Ovary (tissue), 3 donors: ENCODE measurements at regions not wholly inside any gene's neighbourhood (a gene's known extent, or its start where the extent isn't known, plus 50 kb on each side); places are given as distances from the start of the nearest gene placed in this dataset.

Experiments used
- EP300 ChIP-seq: sonication (generic); formaldehyde crosslinking; IDR thresholded peaks from one replicate; pipeline ENCODE4 v1.6.1; 2017; ENCODE audit warnings: antibody characterized with exemption
- TF ChIP-seq, protein P1 (sequence below), 3 donors: fragments of 450-650 bp in 2 of 3; fragments of 200-600 bp in 1 of 3; IDR thresholded peaks; one replicate each; pipeline versions ENCODE4 v1.5.1 to v1.8.0; 2016 to 2022; ENCODE audit warnings: antibody characterized with exemption in 3 of 3, mild to moderate bottlenecking in 1 of 3
- donor health status: DM: no; HTN: no; CAD: no.

DNA sequence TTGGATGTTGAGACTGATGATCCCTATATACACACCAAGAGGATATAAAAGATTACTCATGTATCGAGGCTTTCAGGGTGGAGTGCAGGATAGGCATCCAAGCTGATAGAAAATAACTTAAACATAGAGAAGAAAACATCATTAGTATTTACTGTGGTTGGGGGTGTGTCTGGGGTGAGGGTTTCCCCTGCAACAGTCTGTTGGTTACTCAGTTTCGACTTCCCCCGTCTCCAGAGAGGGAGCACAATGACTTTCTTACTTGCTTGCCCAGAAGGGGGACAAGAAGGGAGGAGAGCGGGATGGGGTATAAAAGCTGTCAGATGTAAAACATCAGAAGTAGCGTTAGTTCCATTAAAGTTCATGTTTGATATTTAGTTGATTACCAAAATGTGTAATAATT lies 717.4 kb upstream of the ZP4 start:
- TF ChIP-seq, protein P1, sequence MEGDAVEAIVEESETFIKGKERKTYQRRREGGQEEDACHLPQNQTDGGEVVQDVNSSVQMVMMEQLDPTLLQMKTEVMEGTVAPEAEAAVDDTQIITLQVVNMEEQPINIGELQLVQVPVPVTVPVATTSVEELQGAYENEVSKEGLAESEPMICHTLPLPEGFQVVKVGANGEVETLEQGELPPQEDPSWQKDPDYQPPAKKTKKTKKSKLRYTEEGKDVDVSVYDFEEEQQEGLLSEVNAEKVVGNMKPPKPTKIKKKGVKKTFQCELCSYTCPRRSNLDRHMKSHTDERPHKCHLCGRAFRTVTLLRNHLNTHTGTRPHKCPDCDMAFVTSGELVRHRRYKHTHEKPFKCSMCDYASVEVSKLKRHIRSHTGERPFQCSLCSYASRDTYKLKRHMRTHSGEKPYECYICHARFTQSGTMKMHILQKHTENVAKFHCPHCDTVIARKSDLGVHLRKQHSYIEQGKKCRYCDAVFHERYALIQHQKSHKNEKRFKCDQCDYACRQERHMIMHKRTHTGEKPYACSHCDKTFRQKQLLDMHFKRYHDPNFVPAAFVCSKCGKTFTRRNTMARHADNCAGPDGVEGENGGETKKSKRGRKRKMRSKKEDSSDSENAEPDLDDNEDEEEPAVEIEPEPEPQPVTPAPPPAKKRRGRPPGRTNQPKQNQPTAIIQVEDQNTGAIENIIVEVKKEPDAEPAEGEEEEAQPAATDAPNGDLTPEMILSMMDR (IDR thresholded peaks at IDR 0.05) = no peak
- TF ChIP-seq EP300 = no peak
